ENCODE measurements at regions not wholly inside any gene's neighbourhood (a gene's known extent, or its start where the extent isn't known, plus 50 kb on each side); places are given as distances from the start of the nearest gene placed in this dataset.

DNA sequence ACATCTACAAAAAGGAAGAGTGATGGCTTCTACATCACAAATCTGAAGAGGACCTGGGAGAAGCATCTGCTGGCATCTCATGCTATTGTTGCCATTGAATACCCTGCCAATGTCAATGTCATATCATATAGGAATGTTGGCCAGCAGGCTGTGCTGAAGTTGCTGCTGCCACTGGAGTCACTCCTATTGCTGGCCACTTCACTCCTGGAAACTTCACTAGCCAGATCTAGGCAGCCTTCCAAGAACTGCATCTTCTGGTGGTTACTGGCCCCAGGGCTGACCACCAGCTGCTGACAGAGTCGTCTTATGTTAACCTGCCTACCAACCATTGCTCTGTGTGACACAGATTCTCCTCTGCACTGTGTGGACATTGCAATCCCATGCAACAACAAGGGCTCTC is 111.8 kb downstream of the PERP start:
- DNase-seq, result no peak
- CTCF ChIA-PET, result no interaction called here
- Mint-ChIP-seq H3K36me3 (ENCODE audit: low read depth) (no peaks in the 10 kb centered on the region), H3K4me3 (no peak overlapping the region), H3K4me1 (no peaks in the 10 kb centered on the region), H3K27me3 (peaks cover 15% of the 10 kb centered on the region), H3K9me3 (peaks cover 18% of the 10 kb centered on the region), H3K27ac (no peak overlapping the region)
- POLR2A ChIA-PET, result no interaction called here

DNA sequence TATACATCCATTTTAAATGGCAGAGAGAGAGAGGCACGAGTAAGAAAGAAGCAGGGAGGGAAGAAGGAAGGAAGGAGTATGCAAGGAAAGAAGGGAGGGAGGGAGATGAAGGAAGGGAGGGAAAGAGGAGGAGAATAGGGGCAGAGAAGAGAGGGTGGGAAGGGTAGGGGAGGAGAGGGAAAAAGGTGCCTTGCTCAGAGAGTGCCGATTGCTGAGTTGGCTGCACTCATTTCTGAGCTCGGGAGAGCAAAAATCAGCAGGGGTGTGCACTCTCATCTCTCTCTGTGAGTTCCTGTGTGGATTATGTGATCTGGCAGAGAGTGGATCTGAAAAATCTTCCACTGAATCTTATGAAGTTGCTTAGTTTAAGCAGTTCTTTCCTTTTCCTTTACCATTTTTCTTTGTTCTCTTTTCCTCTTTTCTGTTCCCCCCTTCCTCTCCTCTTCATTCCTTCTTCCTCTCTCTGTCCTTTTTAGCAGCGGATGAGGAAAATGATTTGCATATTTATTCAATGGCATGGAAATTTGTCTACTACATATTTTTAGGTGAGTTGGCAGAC is 108.7 kb downstream of the PERP start:
- Mint-ChIP-seq H3K4me3 (no peak overlapping the region), H3K27ac (no peak overlapping the region), H3K27me3 (peaks cover 16% of the 10 kb centered on the region), H3K36me3 (ENCODE audit: low read depth) (no peaks in the 10 kb centered on the region), H3K4me1 (no peaks in the 10 kb centered on the region), H3K9me3 (peaks cover 18% of the 10 kb centered on the region)
- CTCF ChIA-PET, result no interaction called here
- no peak for DNase-seq
- POLR2A ChIA-PET, result no interaction called here

GRCh38 chr6:137999815-138000214 is 107.4 kb downstream of the PERP start:
- Mint-ChIP-seq H3K27ac (no peak overlapping the region), H3K36me3 (ENCODE audit: low read depth) (no peaks in the 10 kb centered on the region), H3K4me1 (peaks cover 2% of the 10 kb centered on the region), H3K27me3 (peaks cover 11% of the 10 kb centered on the region), H3K4me3 (no peak overlapping the region), H3K9me3 (peaks cover 18% of the 10 kb centered on the region)
- no peak for DNase-seq
- ChIA-PET POLR2A (no interaction called here), CTCF (no interaction called here)

DNA sequence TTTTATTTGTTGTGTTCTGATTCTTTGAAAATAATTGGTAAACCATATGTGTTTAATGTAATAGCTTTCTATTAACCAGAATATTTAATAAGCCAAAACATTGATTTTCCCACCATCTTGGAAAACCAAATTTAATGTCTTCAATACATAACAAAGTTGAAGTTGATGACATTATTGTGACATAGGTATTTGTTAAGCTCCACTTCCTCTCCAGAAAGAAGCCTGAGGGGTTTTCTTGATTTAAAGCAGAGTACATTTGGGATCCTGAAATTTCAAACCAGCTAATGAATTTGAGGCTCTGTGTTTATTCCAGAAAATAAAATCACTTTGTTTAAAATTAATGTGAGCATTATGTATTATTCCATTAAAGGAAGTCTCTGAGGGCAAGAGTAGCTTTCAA is 106.3 kb downstream of the PERP start:
- peaks cover 7% of the 10 kb centered on the region for H3K4me1 Mint-ChIP-seq

DNA sequence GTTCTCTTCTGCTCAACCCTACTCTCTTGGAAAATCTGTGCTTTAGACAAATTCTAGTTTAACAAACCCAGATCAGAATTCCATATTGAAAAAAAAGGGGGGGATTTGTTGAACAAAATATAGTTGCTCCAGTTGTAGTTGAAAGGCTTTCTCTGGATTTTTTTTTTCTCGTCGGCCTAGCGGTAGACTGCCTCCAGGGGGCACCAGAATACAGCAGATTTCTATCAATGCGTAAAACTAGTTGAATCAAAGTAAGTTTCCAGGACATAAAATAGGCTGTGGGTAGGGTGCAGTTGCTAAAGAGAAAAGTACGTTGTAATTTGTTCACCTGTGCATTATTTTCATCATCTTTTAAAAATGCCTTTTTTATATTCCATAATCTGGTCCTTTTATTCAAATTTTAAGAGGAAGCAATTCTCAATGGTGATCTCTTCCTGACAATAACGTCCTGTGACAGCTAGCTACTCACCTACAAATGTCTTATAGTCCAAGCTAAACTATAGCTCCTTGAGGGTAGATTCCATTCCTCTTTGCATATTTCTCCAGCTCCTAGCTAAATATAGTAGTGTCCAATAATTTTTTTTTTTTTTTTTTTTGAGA is 105.4 kb downstream of the PERP start:
- ChIA-PET POLR2A (no interaction called here), CTCF (interaction anchor here (0.6 to 1.6 kb wide), 3 partner anchors 12 to 296 kb away, joined by 3 to 5 read pairs (median 4); no protein-coding TSS in a partner anchor)
- Mint-ChIP-seq H3K9me3 (peaks cover 6% of the 10 kb centered on the region), H3K27ac (no peak overlapping the region), H3K27me3 (peaks cover 4% of the 10 kb centered on the region), H3K4me3 (no peak overlapping the region), H3K4me1 (peaks cover 12% of the 10 kb centered on the region), H3K36me3 (ENCODE audit: low read depth) (no peaks in the 10 kb centered on the region)
- peak; percentile 70 for DNase-seq

More for the DNA sequence above, 106.3 kb downstream of the PERP start:
- Mint-ChIP-seq H3K27me3 (peaks cover 4% of the 10 kb centered on the region), H3K27ac (no peak overlapping the region), H3K9me3 (peaks cover 11% of the 10 kb centered on the region), H3K4me3 (no peak overlapping the region), H3K36me3 (ENCODE audit: low read depth) (no peaks in the 10 kb centered on the region)
- ChIA-PET POLR2A (no interaction called here), CTCF (interaction anchor here (0.6 to 1.5 kb wide), 7 partner anchors 10 to 295 kb away, joined by 3 to 8 read pairs (median 3); partner anchors contain the start of gene TNFAIP3)
- no peak for DNase-seq

DNA sequence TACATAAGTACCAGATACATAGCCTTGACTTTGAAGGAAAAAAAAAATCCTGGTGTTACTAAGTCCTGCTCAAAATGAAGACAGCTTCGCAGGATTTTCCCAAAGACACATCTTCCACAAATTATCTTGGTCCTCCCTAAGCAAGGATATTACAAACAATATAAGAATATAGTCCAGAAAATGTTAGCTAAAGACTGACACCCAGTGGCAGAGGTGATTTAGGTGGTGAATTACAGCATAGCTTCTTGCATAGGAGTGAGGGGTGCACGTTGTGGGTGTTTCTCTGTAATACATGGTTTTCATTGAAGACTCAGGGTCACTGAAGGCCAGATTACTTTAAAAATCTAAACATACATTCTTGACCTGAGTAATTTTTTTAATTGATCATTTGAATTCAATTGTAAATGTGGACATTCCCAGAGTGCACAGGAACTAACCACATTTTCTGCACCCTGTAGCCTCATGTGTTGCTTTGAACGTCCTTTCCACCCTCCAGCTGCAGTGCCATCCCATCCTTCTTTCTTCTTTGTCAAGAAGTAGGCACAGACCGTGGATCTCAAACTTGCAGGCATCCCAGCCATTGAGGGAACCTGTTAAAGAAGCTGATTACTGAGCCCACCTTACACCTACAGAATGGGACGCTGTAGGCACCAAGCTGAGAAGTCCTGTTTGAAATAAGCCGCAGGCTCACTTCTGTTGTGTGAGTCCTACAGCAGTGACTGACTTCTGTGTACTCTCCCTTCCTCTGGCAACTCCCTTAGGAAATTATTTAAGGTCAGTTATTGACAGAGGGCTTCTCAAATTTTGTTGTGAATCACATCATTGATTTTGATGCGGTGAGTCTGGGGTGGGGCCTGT is 102.6 kb downstream of the PERP start:
- POLR2A ChIA-PET, result no interaction called here
- CTCF ChIA-PET, result interaction anchor here (0.7 to 1.6 kb wide), 12 partner anchors 9 to 305 kb away, joined by 3 to 6 read pairs (median 4); partner anchors contain the start of gene TNFAIP3
- peaks cover 3% of the 10 kb centered on the region for H3K27me3 Mint-ChIP-seq
- H3K27ac Mint-ChIP-seq, result no peak overlapping the region
- H3K4me3 Mint-ChIP-seq, result no peak overlapping the region
- no peaks in the 10 kb centered on the region for H3K36me3 Mint-ChIP-seq (ENCODE audit: low read depth)
- peak; percentile 33 for DNase-seq
- H3K4me1 Mint-ChIP-seq, result peaks cover 12% of the 10 kb centered on the region
- no peaks in the 10 kb centered on the region for H3K9me3 Mint-ChIP-seq

- peaks cover 12% of the 10 kb centered on the region for H3K4me1 Mint-ChIP-seq
- no peaks in the 10 kb centered on the region for H3K36me3 Mint-ChIP-seq (ENCODE audit: low read depth)
- no peaks in the 10 kb centered on the region for H3K9me3 Mint-ChIP-seq
- ChIA-PET POLR2A (no interaction called here), CTCF (interaction anchor here (0.7 to 2.2 kb wide), 9 partner anchors 21 to 301 kb away, joined by 3 to 8 read pairs (median 3); partner anchors contain the start of gene TNFAIP3)
- H3K27me3 Mint-ChIP-seq, result peaks cover 2% of the 10 kb centered on the region
- no peak overlapping the region for H3K27ac Mint-ChIP-seq
- DNase-seq, result no peak
- no peak overlapping the region for H3K4me3 Mint-ChIP-seq
These were observed 101.4 kb downstream of the PERP start for GRCh38 chr6:138005846-138006245.

GRCh38 chr6:138007014-138007472 is 100.2 kb downstream of the PERP start:
- H3K27me3 Mint-ChIP-seq, result peaks cover 2% of the 10 kb centered on the region
- peaks cover 12% of the 10 kb centered on the region for H3K4me1 Mint-ChIP-seq
- no peak overlapping the region for H3K4me3 Mint-ChIP-seq
- H3K27ac Mint-ChIP-seq, result no peak overlapping the region
- peak; percentile 25 for DNase-seq
- ChIA-PET CTCF (interaction anchor here (0.6 to 2.2 kb wide), 13 partner anchors 10 to 641 kb away, joined by 3 to 8 read pairs (median 3); no protein-coding TSS in a partner anchor), POLR2A (no interaction called here)
- H3K9me3 Mint-ChIP-seq, result no peaks in the 10 kb centered on the region
- no peaks in the 10 kb centered on the region for H3K36me3 Mint-ChIP-seq (ENCODE audit: low read depth)

- DNase-seq, result no peak
- H3K27ac Mint-ChIP-seq, result no peak overlapping the region
- ChIA-PET CTCF (interaction anchor here (1.3 to 1.8 kb wide), 2 partner anchors 13 to 16 kb away, joined by 3 to 4 read pairs; no protein-coding TSS in a partner anchor), POLR2A (no interaction called here)
- no peak overlapping the region for H3K4me3 Mint-ChIP-seq
- peaks cover 2% of the 10 kb centered on the region for H3K27me3 Mint-ChIP-seq
- H3K4me1 Mint-ChIP-seq, result peaks cover 12% of the 10 kb centered on the region
- H3K36me3 Mint-ChIP-seq (ENCODE audit: low read depth), result no peaks in the 10 kb centered on the region
- H3K9me3 Mint-ChIP-seq, result no peaks in the 10 kb centered on the region
These were observed 98.4 kb downstream of the PERP start for GRCh38 chr6:138008791-138009190.

DNA sequence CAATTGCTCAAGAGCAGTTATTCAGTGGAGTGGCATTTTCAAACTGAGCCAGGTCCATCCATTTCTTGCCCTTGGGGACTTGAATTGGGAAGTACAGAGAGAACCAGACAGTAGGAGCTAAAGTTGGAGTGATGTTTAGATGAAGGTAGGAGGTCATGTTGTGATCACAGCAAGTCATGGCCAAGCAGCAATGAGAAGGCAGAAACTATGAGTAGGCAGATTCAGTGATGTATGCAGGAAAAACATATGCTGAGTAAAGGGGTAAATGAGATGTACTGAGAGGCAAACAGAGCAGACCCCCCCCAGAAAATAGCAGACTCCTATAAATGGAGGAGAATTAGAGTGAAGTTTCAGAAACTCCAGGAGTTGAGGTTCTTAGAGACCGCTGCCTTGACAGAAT is 95.8 kb downstream of the PERP start:
- CTCF ChIA-PET, result no interaction called here
- POLR2A ChIA-PET, result no interaction called here
- Mint-ChIP-seq H3K36me3 (ENCODE audit: low read depth) (no peaks in the 10 kb centered on the region), H3K27me3 (peaks cover 2% of the 10 kb centered on the region), H3K4me1 (peaks cover 1% of the 10 kb centered on the region), H3K9me3 (no peaks in the 10 kb centered on the region), H3K4me3 (no peak overlapping the region), H3K27ac (no peak overlapping the region)
- no peak for DNase-seq

DNA sequence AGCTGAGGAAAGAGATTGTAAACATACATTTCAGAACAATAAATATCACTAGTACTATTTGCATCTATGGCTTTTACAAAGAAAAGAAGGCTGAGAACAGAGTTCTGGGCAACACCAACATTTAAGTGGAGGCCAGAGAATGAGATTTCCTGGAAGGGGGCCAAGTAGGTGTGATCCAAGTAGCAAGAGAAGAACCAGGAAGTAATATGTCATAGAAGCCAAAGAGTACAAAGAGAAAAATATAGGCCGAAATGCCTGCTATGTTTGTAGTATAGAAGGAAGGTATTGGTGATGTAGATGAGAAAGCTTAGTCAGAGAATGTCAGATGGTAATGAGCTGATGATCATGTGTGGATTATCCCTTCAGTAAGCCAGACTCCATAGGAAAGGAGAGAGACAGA is 94.5 kb downstream of the PERP start:
- ChIA-PET POLR2A (no interaction called here), CTCF (interaction anchor here (0.8 kb wide), 1 partner anchor 12 kb away, joined by 3 read pairs; no protein-coding TSS in a partner anchor)
- H3K9me3 Mint-ChIP-seq, result no peaks in the 10 kb centered on the region
- H3K4me3 Mint-ChIP-seq, result no peak overlapping the region
- H3K4me1 Mint-ChIP-seq, result no peaks in the 10 kb centered on the region
- no peak for DNase-seq
- H3K36me3 Mint-ChIP-seq (ENCODE audit: low read depth), result no peaks in the 10 kb centered on the region
- H3K27me3 Mint-ChIP-seq, result peaks cover 8% of the 10 kb centered on the region
- no peak overlapping the region for H3K27ac Mint-ChIP-seq

DNA sequence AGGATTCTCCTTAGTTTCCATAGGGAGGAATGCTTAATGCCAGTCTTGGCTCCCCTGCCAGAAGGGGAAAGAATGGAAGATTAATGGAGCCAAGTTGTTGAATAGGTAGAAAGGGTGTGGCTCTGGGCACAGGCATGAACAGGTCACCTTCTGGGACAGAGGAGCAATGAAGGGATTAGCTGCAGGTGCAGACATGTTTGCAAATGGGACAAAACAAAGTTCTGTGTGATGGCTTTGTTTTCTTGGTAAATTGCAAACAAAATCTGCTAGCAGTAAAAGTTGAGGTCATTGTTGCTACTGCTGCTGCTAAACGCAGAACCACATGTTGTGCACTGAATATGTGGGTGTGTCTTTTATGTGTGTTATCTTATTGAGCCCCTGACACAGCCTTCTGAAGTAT is 93.3 kb downstream of the PERP start:
- no peak overlapping the region for H3K4me3 Mint-ChIP-seq
- ChIA-PET POLR2A (no interaction called here), CTCF (interaction anchor here (1.1 kb wide), 1 partner anchor 10 kb away, joined by 3 read pairs; no protein-coding TSS in a partner anchor)
- H3K4me1 Mint-ChIP-seq, result no peaks in the 10 kb centered on the region
- no peak for DNase-seq
- no peaks in the 10 kb centered on the region for H3K9me3 Mint-ChIP-seq
- H3K27ac Mint-ChIP-seq, result no peak overlapping the region
- H3K27me3 Mint-ChIP-seq, result peaks cover 11% of the 10 kb centered on the region
- H3K36me3 Mint-ChIP-seq (ENCODE audit: low read depth), result no peaks in the 10 kb centered on the region

Measured in activated CD4-positive, alpha-beta T cell treated with anti-CD3 and anti-CD28 coated beads, Interleukin-2, amount 10 ng/mL, durations not matched to agents 7 days and 5 days (primary cell).